Lung (tissue), 11 donors: ENCODE measurements at regions not wholly inside any gene's neighbourhood (a gene's known extent, or its start where the extent isn't known, plus 50 kb on each side); places are given as distances from the start of the nearest gene placed in this dataset.

ENCODE experiments used
- ATAC-seq: fragments of 200-7000 bp; cut with Tn5 transposase; one replicate; pipeline ENCODE4 v1.9.1; 2020; ENCODE audit warnings: moderate number of reproducible peaks; ENCODE audit not compliant: insufficient read depth, low FRiP score
- DNase-seq, 3 donors: peaks; one replicate each; pipeline ENCODE4 v3.0.0-alpha.2; 2013 to 2017
- H3K27ac ChIP-seq, 2 donors: one replicate each; pipeline ENCODE4 v1.5.1; 2013; ENCODE audit warnings: mild to moderate bottlenecking in 2 of 2, moderate library complexity in 2 of 2, control low read depth in 1 of 2, inconsistent platforms in 1 of 2, low read depth in 1 of 2, low read length in 1 of 2
- H3K27me3 ChIP-seq, 3 donors: one replicate each; pipeline ENCODE4 v1.5.1; 2013; ENCODE audit warnings: low read length in 2 of 3; ENCODE audit not compliant: control insufficient read depth in 3 of 3, insufficient read depth in 3 of 3
- H3K36me3 ChIP-seq, 4 donors: one replicate each; pipeline ENCODE4 v1.5.1; 2013; ENCODE audit warnings: low read length in 4 of 4, mild to moderate bottlenecking in 1 of 4, moderate library complexity in 1 of 4; ENCODE audit not compliant: control insufficient read depth in 4 of 4, insufficient read depth in 4 of 4
- H3K4me1 ChIP-seq, 5 donors: one replicate each; pipeline ENCODE4 v1.5.1; 2013; ENCODE audit warnings: low read length in 5 of 5, mild to moderate bottlenecking in 2 of 5, moderate library complexity in 1 of 5; ENCODE audit not compliant: control insufficient read depth in 5 of 5, insufficient read depth in 5 of 5
- H3K4me3 ChIP-seq: one replicate; pipeline ENCODE4 v1.5.1; 2013; ENCODE audit warnings: mild to moderate bottlenecking, control low read depth, moderate library complexity
- H3K9ac ChIP-seq, 2 donors: one replicate each; pipeline ENCODE4 v1.5.1; 2013; ENCODE audit warnings: low read length in 2 of 2, control low read depth in 1 of 2; ENCODE audit not compliant: insufficient read depth in 1 of 2
- H3K9me3 ChIP-seq, 4 donors: one replicate each; pipeline ENCODE4 v1.5.1; 2013; ENCODE audit warnings: low read length in 3 of 4, mild to moderate bottlenecking in 1 of 4, moderate library complexity in 1 of 4; ENCODE audit not compliant: control insufficient read depth in 4 of 4, insufficient read depth in 3 of 4
- CTCF ChIP-seq: IDR thresholded peaks from 2 replicates; pipeline ENCODE4 v1.5.1; 2012; ENCODE audit warnings: mild to moderate bottlenecking; ENCODE audit errors: control extremely low read depth, extremely low read depth
- WGBS, 2 donors: extraction: QIAGEN DNeasy Blood & Tissue Kit; methylation state at CpG; one replicate each; pipeline ENCODE4 v1.1.7; 2013; 5-methylcytosine and 5-hydroxymethylcytosine counted together
- donor health status: control.
- donor health status: control.
- donor health status: Bipolar disorder and iron deficiency.
- donor health status: healthy.
- donor health status: DM: yes; HTN: yes; CAD: no.

DNA sequence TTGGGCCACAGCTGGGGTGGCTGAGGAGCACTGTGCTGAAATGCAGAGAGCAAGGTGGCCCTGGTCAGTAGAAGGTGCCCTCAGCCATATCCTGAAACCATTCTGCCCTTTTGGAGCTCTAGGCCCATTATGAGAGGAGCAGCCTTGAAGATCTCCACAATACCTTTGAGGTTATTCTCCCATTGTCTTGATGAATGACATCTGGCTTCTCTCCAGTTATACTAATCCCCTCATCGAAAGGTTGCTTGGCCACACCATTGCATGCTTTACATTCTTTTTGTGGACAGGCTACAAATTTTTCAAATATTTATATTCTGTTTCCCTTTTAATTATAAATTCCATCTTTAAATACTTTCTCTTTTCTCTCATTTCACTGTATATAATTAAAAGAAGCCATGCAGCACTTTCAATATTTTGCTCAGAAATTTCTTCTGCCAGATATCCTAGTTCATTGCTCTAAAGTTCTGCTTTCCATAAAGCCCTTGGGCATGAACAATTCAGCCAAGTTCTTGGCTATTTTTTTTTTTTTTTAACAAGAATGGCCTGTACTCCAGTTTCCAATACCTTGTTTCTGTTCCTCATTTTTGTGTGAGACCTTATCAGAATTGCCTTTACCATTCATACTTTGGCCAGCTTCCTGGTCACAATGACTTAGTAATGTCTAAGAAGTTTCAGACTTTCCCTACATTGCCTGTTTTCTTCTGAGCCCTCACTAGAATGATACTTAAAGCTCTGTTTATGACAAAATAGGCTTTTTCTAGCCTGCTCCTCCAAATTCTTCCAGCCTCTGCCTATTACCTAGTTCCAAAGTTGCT, 138.9 kb upstream of the SGO1 start:
- 41 to 55% methylated on average over 1 of the region's 1 CpG for WGBS, 2 donors
- ATAC-seq = no peak

GRCh38 chr3:20323307-20323927, 137.4 kb upstream of the SGO1 start:
- no peak for DNase-seq
- no peak for TF ChIP-seq CTCF
- H3K4me3 ChIP-seq = no peak overlapping the region

More for the DNA sequence above, 138.9 kb upstream of the SGO1 start:
- DNase-seq = no peak
- H3K27me3 ChIP-seq = no peaks in the 10 kb centered on the region
- peaks cover 0 to 10% (median 0%) of the 10 kb centered on the region in 5 donors for H3K4me1 ChIP-seq
- H3K36me3 ChIP-seq = no peaks in the 10 kb centered on the region
- H3K27ac ChIP-seq = no peak overlapping the region
- no peak for TF ChIP-seq CTCF
- H3K4me3 ChIP-seq = no peak overlapping the region
- H3K9me3 ChIP-seq = no peaks in the 10 kb centered on the region
- H3K9ac ChIP-seq = no peak overlapping the region

GRCh38 chr3:20322085-20322484, 136.1 kb upstream of the SGO1 start:
- DNase-seq = no peak
- 73 to 84% methylated on average over 1 of the region's 1 CpG for WGBS, 2 donors
- H3K9me3 ChIP-seq = no peaks in the 10 kb centered on the region
- H3K9ac ChIP-seq = no peak overlapping the region
- H3K4me1 ChIP-seq = peaks cover 0 to 10% (median 0%) of the 10 kb centered on the region in 5 donors
- TF ChIP-seq CTCF = no peak
- no peaks in the 10 kb centered on the region for H3K27me3 ChIP-seq
- ATAC-seq = no peak
- H3K4me3 ChIP-seq = no peak overlapping the region
- no peak overlapping the region for H3K27ac ChIP-seq
- no peaks in the 10 kb centered on the region for H3K36me3 ChIP-seq

More at GRCh38 chr3:20323307-20323927, 137.4 kb upstream of the SGO1 start:
- WGBS, 2 donors = 86 to 89% methylated on average over 8 of the region's 8 CpGs
- no peak for ATAC-seq
- Histone ChIP-seq H3K9me3 (no peaks in the 10 kb centered on the region), H3K36me3 (no peaks in the 10 kb centered on the region), H3K27ac (no peak overlapping the region), H3K27me3 (no peaks in the 10 kb centered on the region), H3K4me1 (peaks cover 0 to 10% (median 0%) of the 10 kb centered on the region in 5 donors), H3K9ac (no peak overlapping the region)
